NCI-H1694 (cell line): ENCODE measurements at regions not wholly inside any gene's neighbourhood (a gene's known extent, or its start where the extent isn't known, plus 50 kb on each side); places are given as distances from the start of the nearest gene placed in this dataset.

Experiments used
- DNase-seq: peaks from one replicate; lab custom pipeline; 2025; lab: John Stamatoyannopoulos, UW

DNA sequence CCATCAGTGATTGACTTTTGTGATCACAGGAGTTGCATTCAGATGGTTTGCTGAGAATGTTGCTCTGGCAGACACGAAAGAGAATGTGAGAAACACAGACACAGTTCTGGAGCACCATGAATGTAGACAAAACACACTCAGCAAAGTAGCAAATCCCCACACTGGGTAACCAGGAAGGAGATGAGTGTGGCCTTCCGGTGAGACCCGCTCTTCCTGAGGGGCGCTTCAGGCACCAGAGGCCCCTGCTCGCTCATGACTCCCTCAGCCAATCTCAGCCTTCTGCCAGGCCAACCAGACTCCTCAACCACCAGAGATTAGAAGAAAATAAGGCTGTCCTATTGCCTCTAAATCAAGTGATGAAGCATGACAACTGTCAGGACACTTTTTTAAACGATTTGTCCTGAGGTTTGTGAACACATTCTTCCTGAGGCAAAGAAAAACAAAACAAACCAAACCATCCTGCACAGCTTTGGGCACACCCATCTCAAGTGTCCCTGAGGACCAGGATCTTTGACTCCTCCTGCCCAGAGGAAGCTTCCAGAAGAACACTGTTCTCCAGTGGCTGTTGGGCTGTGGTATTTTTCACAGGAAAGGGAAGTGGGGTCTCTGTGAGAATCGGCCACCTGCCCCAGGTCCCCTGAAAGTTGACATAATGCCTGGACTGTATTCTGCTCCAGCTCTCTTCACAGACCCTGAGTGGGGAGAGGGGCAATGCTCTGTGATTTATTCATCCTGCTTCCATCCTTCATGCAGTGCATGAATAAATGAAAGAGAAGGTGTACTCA lies 152.8 kb downstream of the BCL11A start:
- DNase-seq = no peak

- no peak for DNase-seq
Measured at GRCh38 chr2:60394463-60394862, 159.0 kb downstream of the BCL11A start.

DNA sequence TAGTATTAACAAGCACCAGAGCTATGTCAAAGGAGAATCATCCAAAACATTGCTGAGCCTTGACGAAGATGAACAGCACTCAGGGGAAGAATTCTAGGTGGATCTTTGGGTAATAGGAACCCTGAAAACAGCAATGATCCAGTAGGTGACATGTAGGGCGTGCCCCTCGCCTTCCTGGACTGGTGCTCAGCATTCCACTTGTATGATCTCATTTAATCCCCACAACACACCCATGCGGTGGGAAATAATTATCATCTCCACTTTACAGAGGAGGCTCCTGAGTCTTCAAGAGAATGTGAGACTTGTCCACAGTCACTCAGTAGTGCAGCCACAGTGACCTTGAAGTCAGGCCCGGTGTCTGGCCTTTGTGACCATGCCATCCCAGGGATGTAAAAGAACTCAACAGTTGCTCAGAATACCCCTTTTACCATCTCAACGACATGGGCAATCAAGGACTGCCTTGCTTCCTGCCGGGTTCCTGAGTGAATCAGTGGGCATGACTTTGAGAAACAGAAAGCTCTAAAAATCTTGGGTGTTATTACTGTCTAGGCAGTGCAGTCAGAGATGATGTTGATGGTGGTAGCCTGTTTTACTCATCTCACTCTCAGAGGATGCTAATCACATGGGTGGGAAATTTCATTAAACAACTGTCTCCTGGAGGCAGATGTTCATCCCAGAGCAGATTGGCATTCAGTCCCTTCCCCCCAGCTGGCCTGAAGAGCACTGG lies 161.6 kb downstream of the BCL11A start:
- no peak for DNase-seq

GRCh38 chr2:60391230-60391629 lies 162.2 kb downstream of the BCL11A start:
- no peak for DNase-seq

GRCh38 chr2:60386436-60386835 lies 167.0 kb downstream of the BCL11A start:
- no peak for DNase-seq

DNA sequence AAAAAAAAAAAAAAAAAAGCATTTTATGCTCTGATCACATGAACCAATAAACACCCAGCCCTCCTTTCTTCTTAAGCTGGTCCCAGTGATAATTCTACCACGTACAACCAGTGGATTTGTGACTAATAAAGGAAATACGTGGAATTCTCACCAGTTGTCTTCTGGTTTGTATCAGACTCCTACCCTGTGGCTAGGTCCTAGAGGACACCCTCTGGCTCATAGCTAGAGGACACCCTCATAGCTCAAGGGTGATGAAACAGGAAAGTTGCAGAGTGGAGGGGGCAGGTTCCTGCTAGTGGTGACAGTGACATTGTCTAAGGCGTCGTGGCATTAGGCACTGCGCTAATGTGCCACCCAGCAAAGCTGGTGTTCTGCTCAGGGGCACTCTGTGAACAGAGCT lies 167.8 kb downstream of the BCL11A start:
- DNase-seq = no peak

DNA sequence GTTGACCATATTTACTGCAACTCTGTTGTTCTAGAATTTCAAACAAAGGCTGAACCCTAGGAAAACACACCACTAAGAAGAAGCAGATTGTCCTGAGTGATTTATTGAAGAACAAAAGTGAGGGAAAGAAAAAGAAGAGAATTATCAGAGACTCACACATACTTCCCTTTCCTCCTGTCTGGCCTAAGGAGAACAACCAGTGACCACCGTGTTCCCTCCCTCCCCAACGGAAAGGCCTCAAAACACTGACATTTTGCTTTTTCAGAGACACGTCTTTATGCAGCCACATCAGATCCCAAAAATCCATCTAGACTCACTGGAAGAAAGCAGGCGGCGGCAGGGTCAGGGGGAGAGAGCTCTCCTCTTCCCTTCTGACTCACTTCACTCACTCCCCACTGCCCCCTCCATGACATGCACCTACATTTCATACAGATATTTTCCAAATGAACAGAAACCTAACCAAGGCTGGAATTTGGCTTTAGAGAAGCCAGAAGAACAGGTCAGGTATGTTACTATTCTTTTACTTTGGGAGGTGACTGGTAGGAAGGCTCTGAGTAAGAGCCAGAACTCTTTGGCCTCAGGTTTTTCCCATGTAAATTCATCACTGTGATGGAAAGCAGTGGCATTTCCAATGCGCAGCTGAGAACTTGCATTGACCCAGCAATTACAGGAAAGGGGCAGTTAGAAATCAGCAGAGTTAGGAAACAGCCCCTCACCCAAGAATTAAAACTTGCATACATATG lies 169.9 kb downstream of the BCL11A start:
- no peak for DNase-seq

- DNase-seq = no peak
Measured at GRCh38 chr2:60380411-60380810, 173.0 kb downstream of the BCL11A start.

GRCh38 chr2:60379684-60380083 lies 173.8 kb downstream of the BCL11A start:
- no peak for DNase-seq

DNA sequence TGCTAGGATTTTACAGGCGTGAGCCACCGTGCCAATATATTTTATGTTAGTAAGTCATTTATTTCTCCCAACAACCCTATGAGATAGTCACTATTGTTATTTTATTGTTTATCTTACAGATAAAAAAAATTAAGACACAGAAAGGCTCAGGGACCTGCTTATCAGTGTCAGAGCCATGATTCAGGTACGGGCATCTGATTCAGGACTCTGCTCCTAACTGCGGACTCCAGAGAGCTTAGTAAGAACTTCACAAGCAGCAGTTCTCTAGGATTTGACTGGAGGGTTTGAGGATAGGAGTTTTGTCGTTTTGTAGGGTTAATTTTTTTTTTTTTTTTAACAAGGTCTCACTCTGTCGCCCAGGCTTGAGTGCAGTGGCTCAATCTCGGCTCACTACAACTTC lies 174.2 kb downstream of the BCL11A start:
- no peak for DNase-seq

GRCh38 chr2:60377825-60378224 lies 175.6 kb downstream of the BCL11A start:
- DNase-seq = no peak

DNA sequence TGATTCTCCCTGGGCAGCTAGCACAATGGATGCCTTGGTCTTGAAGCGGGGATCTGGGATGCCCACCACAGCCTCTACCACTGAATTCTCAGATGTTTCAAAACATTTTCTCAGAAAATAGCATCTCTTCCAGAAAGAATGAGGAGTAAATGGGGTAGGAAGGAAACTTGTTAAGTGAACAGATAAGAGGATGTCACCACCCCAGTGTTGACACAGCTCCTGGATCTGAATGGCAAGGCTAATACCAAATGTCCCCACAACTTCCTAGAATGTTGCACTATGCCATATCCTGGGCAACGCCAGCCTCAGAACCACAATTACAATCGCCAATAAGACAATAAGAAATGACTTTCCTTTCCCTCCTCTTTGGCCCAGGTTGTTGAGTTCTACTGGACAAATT lies 177.2 kb downstream of the BCL11A start:
- no peak for DNase-seq

DNA sequence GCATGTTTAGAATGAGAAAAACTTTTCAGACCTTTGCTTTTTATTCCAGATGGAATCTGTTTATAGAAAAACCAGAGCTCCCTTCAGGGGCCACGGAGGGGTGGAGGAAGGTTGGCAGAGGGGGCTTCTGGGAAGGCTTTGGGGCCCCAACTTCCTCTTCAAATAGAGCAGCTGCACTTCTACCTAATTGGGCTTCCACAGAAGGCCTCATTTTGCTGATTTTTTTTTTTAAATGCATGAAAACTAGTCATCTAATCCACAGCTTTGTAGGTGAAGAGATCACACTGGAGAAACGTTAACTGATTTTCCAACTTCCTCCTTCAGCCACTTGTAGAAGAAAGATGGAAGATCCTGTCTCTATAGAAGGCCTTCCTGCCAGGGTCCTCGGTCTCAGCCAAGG lies 181.8 kb downstream of the BCL11A start:
- DNase-seq = no peak

DNA sequence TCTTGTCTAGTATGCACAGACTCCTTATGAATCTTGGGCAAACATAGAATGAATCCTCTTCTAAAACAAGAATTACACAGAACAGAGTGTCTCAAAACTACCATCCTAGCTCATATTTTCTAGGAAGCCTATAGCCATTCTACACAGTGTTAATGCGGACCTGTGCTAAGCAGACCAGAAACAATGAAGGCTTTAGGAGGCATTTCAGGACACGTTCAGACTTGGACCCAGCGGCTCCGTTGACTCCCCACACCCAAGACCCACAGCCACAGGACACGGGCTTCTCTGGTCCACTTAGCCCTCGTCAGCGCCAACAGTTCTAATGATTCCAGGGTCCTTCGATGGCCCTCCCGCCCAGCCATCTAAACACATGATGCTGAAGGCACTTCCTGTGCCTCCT lies 182.2 kb downstream of the BCL11A start:
- DNase-seq = no peak

GRCh38 chr2:60370814-60371213 lies 182.6 kb downstream of the BCL11A start:
- DNase-seq = no peak

DNA sequence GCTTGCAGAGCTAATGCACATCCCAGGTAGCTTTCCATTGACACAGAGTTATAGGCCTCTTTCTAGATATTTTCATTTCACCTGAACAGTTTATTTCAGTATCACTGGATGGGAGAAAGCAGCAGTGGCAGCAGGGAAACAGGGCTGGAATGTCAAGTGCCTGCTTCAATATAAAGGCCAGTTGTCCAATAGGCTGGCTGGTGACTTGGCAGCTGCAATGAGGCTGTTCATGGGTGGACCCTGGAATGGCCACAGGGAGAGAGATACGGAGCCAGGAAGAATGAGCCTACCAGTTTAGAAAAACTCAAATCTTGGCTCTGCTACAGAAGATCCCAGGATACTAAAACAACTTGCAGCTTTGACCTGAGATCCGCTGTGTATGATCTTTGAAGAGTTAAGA lies 185.0 kb downstream of the BCL11A start:
- DNase-seq = no peak

DNA sequence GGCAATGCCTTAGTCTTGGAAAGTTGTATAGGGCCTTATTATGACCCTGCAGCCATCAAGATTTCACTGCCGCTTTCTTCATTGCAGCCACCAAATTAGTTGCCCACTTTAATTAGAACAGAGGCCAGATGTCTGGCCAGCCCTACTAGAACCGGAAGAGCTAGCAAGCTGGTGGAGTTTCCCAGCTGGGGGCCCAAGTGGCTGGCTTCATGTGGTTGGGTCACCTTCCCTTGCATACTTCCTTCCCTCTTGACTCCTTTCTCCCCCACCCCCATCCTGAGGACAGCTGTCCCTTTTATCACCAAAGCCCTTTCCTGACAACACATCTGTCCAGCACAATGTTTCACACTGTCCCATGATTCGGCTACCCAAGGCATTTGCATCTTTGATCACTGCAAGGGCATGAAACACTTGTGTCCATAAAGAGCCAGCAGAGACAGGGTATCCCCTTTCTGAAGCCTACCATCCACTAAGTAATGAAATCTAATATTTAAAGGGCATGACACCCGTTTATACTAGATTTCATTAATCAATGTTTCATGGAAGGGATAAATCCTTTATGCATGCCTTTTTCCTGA lies 187.2 kb downstream of the BCL11A start:
- DNase-seq = no peak

- DNase-seq = no peak
Measured at GRCh38 chr2:60365556-60365955, 187.9 kb downstream of the BCL11A start.

GRCh38 chr2:60364491-60364890 lies 189.0 kb downstream of the BCL11A start:
- no peak for DNase-seq

- no peak for DNase-seq
Measured at GRCh38 chr2:60361498-60361897, 192.0 kb downstream of the BCL11A start.

- DNase-seq = no peak
Measured at GRCh38 chr2:60359569-60359968, 193.9 kb downstream of the BCL11A start.

GRCh38 chr2:60358476-60358875 lies 195.0 kb downstream of the BCL11A start:
- DNase-seq = no peak

- DNase-seq = no peak
Measured at GRCh38 chr2:60357996-60358395, 195.5 kb downstream of the BCL11A start.
